OCI-LY1 (cell line): ENCODE measurements at regions not wholly inside any gene's neighbourhood (a gene's known extent, or its start where the extent isn't known, plus 50 kb on each side); places are given as distances from the start of the nearest gene placed in this dataset.

ENCODE experiments used
- H2AFZ ChIP-seq: fragments of 200-600 bp; sonication (generic), shearing (Covaris generic); 2 replicates; pipeline ENCODE4 v1.6.0; 2014; ENCODE audit warnings: antibody characterized with exemption, mild to moderate bottlenecking, low read length
- H3F3A ChIP-seq: fragments of 200-600 bp; sonication (generic), shearing (Covaris generic); 2 replicates; pipeline ENCODE4 v1.6.0; 2014; ENCODE audit warnings: mild to moderate bottlenecking, antibody characterized with exemption, low read length, moderate library complexity; ENCODE audit not compliant: insufficient read depth
- H3K27ac ChIP-seq: fragments of 200-600 bp; sonication (generic); 2 replicates; pipeline ENCODE4 v1.5.1; 2014; ENCODE audit warnings: low read length, mixed run types, mild to moderate bottlenecking, low read depth; ENCODE audit not compliant: poor library complexity, severe bottlenecking
- H3K27me3 ChIP-seq: fragments of 200-600 bp; sonication (generic); 2 replicates; pipeline ENCODE4 v1.6.0; 2014; ENCODE audit warnings: antibody characterized with exemption, mild to moderate bottlenecking, low read length, moderate library complexity; ENCODE audit not compliant: insufficient read depth
- H3K36me3 ChIP-seq: fragments of 200-600 bp; sonication (generic); 2 replicates; pipeline ENCODE4 v1.6.1; 2014; ENCODE audit warnings: mild to moderate bottlenecking, antibody characterized with exemption, low read length, moderate library complexity, mixed read lengths; ENCODE audit not compliant: insufficient read depth
- H3K4me1 ChIP-seq: fragments of 200-600 bp; sonication (generic); 2 replicates; pipeline ENCODE4 v1.5.1; 2014; ENCODE audit warnings: mild to moderate bottlenecking, low read length, moderate library complexity; ENCODE audit not compliant: insufficient read depth, severe bottlenecking
- H3K4me2 ChIP-seq: fragments of 200-600 bp; sonication (generic), shearing (Covaris generic); 2 replicates; pipeline ENCODE4 v1.6.1; 2014; ENCODE audit warnings: low read length
- H3K4me3 ChIP-seq: fragments of 200-600 bp; sonication (generic); 2 replicates; pipeline ENCODE4 v1.5.1; 2014; ENCODE audit warnings: low read length, low read depth, mild to moderate bottlenecking, mixed read lengths; ENCODE audit not compliant: poor library complexity, severe bottlenecking
- H3K79me2 ChIP-seq: fragments of 200-600 bp; shearing (Covaris generic); 2 replicates; pipeline ENCODE4 v1.6.1; 2016; ENCODE audit warnings: mixed run types, low read length, mixed read lengths; ENCODE audit not compliant: insufficient read depth
- H3K9ac ChIP-seq: fragments of 200-600 bp; sonication (generic), shearing (Covaris generic); 2 replicates; pipeline ENCODE4 v1.6.1; 2014; ENCODE audit warnings: mild to moderate bottlenecking, low read length, mixed read lengths
- H3K9me2 ChIP-seq: fragments of 200-600 bp; sonication (generic), shearing (Covaris generic); 2 replicates; pipeline ENCODE4 v1.6.1; 2014; ENCODE audit warnings: low read depth, mild to moderate bottlenecking, low read length, mixed read lengths
- H3K9me3 ChIP-seq: fragments of 200-600 bp; shearing (Covaris generic); 2 replicates; pipeline ENCODE4 v1.6.1; 2014; ENCODE audit warnings: low read length, mixed read lengths
- H4K20me1 ChIP-seq: fragments of 200-600 bp; sonication (generic), shearing (Covaris generic); 2 replicates; pipeline ENCODE4 v1.6.0; 2016; ENCODE audit warnings: mild to moderate bottlenecking, low read length; ENCODE audit not compliant: insufficient read depth
- EZH2 ChIP-seq: fragments of 200-600 bp; sonication (generic), shearing (Covaris generic); IDR thresholded peaks from 2 replicates; pipeline ENCODE4 v1.8.0; 2017; ENCODE audit warnings: borderline replicate concordance, mixed run types, mild to moderate bottlenecking, antibody characterized with exemption, low read length, moderate library complexity, mixed read lengths
- TF ChIP-seq, protein P1 (sequence below): fragments of 200-600 bp; sonication (generic), shearing (Covaris generic); IDR thresholded peaks from 2 replicates; pipeline ENCODE4 v1.5.1; 2017; ENCODE audit warnings: mild to moderate bottlenecking, antibody characterized with exemption, low read length, moderate library complexity, mixed read lengths

- Histone ChIP-seq H4K20me1 (no peaks in the 10 kb centered on the region), H2AFZ (no peak overlapping the region), H3K4me3 (no peak overlapping the region), H3K27ac (no peak overlapping the region), H3K79me2 (no peaks in the 10 kb centered on the region), H3K9me3 (no peaks in the 10 kb centered on the region), H3K27me3 (no peaks in the 10 kb centered on the region), H3F3A (no peaks in the 10 kb centered on the region), H3K4me1 (no peaks in the 10 kb centered on the region), H3K4me2 (no peak overlapping the region), H3K9ac (no peak overlapping the region), H3K9me2 (no peaks in the 10 kb centered on the region), H3K36me3 (no peaks in the 10 kb centered on the region)
- TF ChIP-seq, protein P1, sequence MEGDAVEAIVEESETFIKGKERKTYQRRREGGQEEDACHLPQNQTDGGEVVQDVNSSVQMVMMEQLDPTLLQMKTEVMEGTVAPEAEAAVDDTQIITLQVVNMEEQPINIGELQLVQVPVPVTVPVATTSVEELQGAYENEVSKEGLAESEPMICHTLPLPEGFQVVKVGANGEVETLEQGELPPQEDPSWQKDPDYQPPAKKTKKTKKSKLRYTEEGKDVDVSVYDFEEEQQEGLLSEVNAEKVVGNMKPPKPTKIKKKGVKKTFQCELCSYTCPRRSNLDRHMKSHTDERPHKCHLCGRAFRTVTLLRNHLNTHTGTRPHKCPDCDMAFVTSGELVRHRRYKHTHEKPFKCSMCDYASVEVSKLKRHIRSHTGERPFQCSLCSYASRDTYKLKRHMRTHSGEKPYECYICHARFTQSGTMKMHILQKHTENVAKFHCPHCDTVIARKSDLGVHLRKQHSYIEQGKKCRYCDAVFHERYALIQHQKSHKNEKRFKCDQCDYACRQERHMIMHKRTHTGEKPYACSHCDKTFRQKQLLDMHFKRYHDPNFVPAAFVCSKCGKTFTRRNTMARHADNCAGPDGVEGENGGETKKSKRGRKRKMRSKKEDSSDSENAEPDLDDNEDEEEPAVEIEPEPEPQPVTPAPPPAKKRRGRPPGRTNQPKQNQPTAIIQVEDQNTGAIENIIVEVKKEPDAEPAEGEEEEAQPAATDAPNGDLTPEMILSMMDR = no peak
- no peak for TF ChIP-seq EZH2
Measured at GRCh38 chr18:29034113-29034856, 857.4 kb upstream of the CDH2 start.

DNA sequence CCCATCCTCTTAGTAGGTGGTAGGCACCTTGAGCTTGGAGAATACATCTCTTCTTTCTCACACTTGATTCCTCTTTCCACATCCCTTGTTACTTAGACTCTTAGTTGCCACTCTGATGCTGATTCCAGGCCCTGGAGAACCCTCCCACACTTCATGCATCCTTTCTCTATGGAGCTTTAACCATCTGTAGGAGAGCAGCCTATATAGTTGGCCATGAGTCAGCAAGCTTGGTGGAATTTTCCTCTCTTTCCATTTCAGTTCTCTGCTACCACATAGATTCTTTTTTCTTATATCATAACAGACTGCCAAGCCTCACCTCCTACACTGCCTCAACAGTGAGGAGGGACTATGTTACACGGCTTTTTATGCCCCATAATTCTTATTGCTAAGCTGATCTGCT, 851.6 kb upstream of the CDH2 start:
- no peaks in the 10 kb centered on the region for H3K9me3 ChIP-seq
- H3K27ac ChIP-seq = no peak overlapping the region
- H3K4me2 ChIP-seq = no peak overlapping the region
- no peaks in the 10 kb centered on the region; the same call in 1 of the 2 replicates for H4K20me1 ChIP-seq
- H3F3A ChIP-seq = no peaks in the 10 kb centered on the region
- H2AFZ ChIP-seq = no peak overlapping the region
- no peak overlapping the region for H3K4me3 ChIP-seq
- no peaks in the 10 kb centered on the region for H3K4me1 ChIP-seq
- no peaks in the 10 kb centered on the region for H3K79me2 ChIP-seq
- no peaks in the 10 kb centered on the region for H3K9me2 ChIP-seq
- H3K27me3 ChIP-seq = no peaks in the 10 kb centered on the region
- H3K36me3 ChIP-seq = no peaks in the 10 kb centered on the region
- H3K9ac ChIP-seq = no peak overlapping the region
- TF ChIP-seq, protein P1 = no peak
- no peak for TF ChIP-seq EZH2

DNA sequence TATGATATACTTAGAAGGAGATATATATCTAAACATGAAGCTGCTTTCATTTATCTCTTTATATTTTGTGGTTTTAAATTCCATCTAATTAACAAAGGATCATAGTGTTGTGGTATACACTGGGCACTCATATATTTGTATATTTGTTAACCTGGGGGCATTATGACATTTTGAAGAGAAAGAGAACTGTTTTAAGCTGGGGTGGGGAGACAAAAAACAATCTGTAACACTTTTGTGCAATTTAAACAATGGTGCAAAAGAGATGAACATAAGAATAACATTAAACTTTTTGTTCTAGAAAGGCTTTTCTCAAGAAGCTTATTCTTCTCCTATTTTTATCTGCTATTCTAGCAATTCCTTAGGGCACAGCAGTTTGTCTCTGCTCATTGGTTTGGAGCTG, 842.0 kb upstream of the CDH2 start:
- Histone ChIP-seq H3K4me2 (no peak overlapping the region), H3K79me2 (no peaks in the 10 kb centered on the region), H3K36me3 (no peaks in the 10 kb centered on the region), H4K20me1 (no peaks in the 10 kb centered on the region), H3K27me3 (no peaks in the 10 kb centered on the region), H3K9ac (no peak overlapping the region), H3K9me3 (no peaks in the 10 kb centered on the region), H3K4me1 (no peaks in the 10 kb centered on the region), H3K27ac (no peak overlapping the region), H3K4me3 (no peak overlapping the region), H3F3A (no peaks in the 10 kb centered on the region), H2AFZ (no peak overlapping the region), H3K9me2 (no peaks in the 10 kb centered on the region)
- TF ChIP-seq, protein P1 = no peak
- TF ChIP-seq EZH2 = no peak
